ENCODE measurements at regions not wholly inside any gene's neighbourhood (a gene's known extent, or its start where the extent isn't known, plus 50 kb on each side); places are given as distances from the start of the nearest gene placed in this dataset.

GRCh38 chr4:185931986-185932385 is 120.0 kb upstream of the SORBS2 start:
- DNase-seq (ENCODE audit: low read depth): no peak
- H3K4me3 ChIP-seq (ENCODE audit: low read length): no peak overlapping the region
- no peak for TF ChIP-seq CTCF (IDR thresholded peaks at IDR 0.05; ENCODE audit: insufficient read depth, low read depth, low read length, missing control alignments)

- H3K4me3 ChIP-seq (ENCODE audit: low read length): no peak overlapping the region
These were observed 120.5 kb upstream of the SORBS2 start for GRCh38 chr4:185932491-185932890.

GRCh38 chr4:185933078-185933581 is 121.1 kb upstream of the SORBS2 start:
- TF ChIP-seq CTCF (IDR thresholded peaks at IDR 0.05; ENCODE audit: insufficient read depth, low read depth, low read length, missing control alignments): no peak
- no peak overlapping the region for H3K4me3 ChIP-seq (ENCODE audit: low read length)
- DNase-seq (ENCODE audit: low read depth): peak; percentile 29

More at GRCh38 chr4:185932491-185932890, 120.5 kb upstream of the SORBS2 start:
- no peak for DNase-seq (ENCODE audit: low read depth)
- no peak for TF ChIP-seq CTCF (IDR thresholded peaks at IDR 0.05; ENCODE audit: insufficient read depth, low read depth, low read length, missing control alignments)

GRCh38 chr4:185936650-185937376 is 124.8 kb upstream of the SORBS2 start:
- peak; percentile 45 for DNase-seq (ENCODE audit: low read depth)
- TF ChIP-seq CTCF (IDR thresholded peaks at IDR 0.05; ENCODE audit: insufficient read depth, low read depth, low read length, missing control alignments): no peak
- H3K4me3 ChIP-seq (ENCODE audit: low read length): no peak overlapping the region

GRCh38 chr4:185938654-185939053 is 126.7 kb upstream of the SORBS2 start:
- no peak for TF ChIP-seq CTCF (IDR thresholded peaks at IDR 0.05; ENCODE audit: insufficient read depth, low read depth, low read length, missing control alignments)
- H3K4me3 ChIP-seq (ENCODE audit: low read length): no peak overlapping the region
- DNase-seq (ENCODE audit: low read depth): no peak

- H3K4me3 ChIP-seq (ENCODE audit: low read length): no peak overlapping the region
- DNase-seq (ENCODE audit: low read depth): peak; percentile 61
- no peak for TF ChIP-seq CTCF (IDR thresholded peaks at IDR 0.05; ENCODE audit: insufficient read depth, low read depth, low read length, missing control alignments)
These were observed 127.5 kb upstream of the TLR3 start for GRCh38 chr4:185941461-185941860.

GRCh38 chr4:185945252-185945651 is 123.7 kb upstream of the TLR3 start:
- no peak overlapping the region for H3K4me3 ChIP-seq (ENCODE audit: low read length)
- no peak for TF ChIP-seq CTCF (IDR thresholded peaks at IDR 0.05; ENCODE audit: insufficient read depth, low read depth, low read length, missing control alignments)
- no peak for DNase-seq (ENCODE audit: low read depth)
